GM21576 (cell line): ENCODE measurements at regions not wholly inside any gene's neighbourhood (a gene's known extent, or its start where the extent isn't known, plus 50 kb on each side); places are given as distances from the start of the nearest gene placed in this dataset.

Source experiments
- ATAC-seq: cut with Tn5 transposase; IDR thresholded peaks from one replicate; pipeline ENCODE4 v1.9.1; 2021; ENCODE audit warnings: mild to moderate bottlenecking, moderate library complexity; ENCODE audit not compliant: unreplicated experiment

- ATAC-seq, result no peak
Measured at GRCh38 chr12:130100634-130101362, 61.5 kb upstream of the FZD10 start.

- ATAC-seq, result no peak
Measured at GRCh38 chr12:130101370-130101769, 60.9 kb upstream of the FZD10 start.

GRCh38 chr12:130102266-130102665 is 60.0 kb upstream of the FZD10 start:
- ATAC-seq, result no peak

- no peak for ATAC-seq
Measured at GRCh38 chr12:130104571-130105106, 57.6 kb upstream of the FZD10 start.

- no peak for ATAC-seq
Measured at GRCh38 chr12:130109062-130109945, 53.0 kb upstream of the FZD10 start.

- ATAC-seq, result no peak
Measured at GRCh38 chr12:130110914-130111313, 51.4 kb upstream of the FZD10 start.

GRCh38 chr12:130111965-130112496 is 50.2 kb upstream of the FZD10 start:
- ATAC-seq, result no peak
